A549 (cell line): ENCODE measurements at regions not wholly inside any gene's neighbourhood (a gene's known extent, or its start where the extent isn't known, plus 50 kb on each side); places are given as distances from the start of the nearest gene placed in this dataset.

ENCODE experiments used
- ATAC-seq, 2 experiments: fragments of 200-7000 bp in 1 of 2; fragments of >200 bp in 1 of 2; cut with Nextera tagmentation in 1 of 2; cut with Tn5 transposase in 1 of 2; 3 replicates each; pipeline versions ENCODE4 v1.8.0 to v1.9.1; 2018 to 2020; ENCODE audit warnings: mild to moderate bottlenecking in 1 of 2, moderate library complexity in 1 of 2
- CTCF ChIA-PET: fragments of 300-600 bp; sonication (Branson Sonifier 250); formaldehyde crosslinking; extraction: SDS; loops from one replicate; lab custom pipeline; 2021; ENCODE audit warnings: antibody characterized with exemption, inconsistent platforms; lab: Yijun Ruan, JAX
- POLR2A ChIA-PET: fragments of 350-600 bp; formaldehyde crosslinking; extraction: SDS; loops from one replicate; lab custom pipeline; 2021; ENCODE audit warnings: antibody characterized with exemption, inconsistent platforms; lab: Yijun Ruan, JAX
- DNase-seq, 2 experiments: peaks; one replicate each; pipeline versions ENCODE4 v3.0.0 to v3.0.0-alpha.2; 2011 to 2016; ENCODE audit warnings: low read depth in 1 of 2, low spot score in 1 of 2
- FAIRE-seq: peaks from 2 replicates; lab custom pipeline; 2011; peaks lifted over from hg19 to GRCh38; lab: Jason Lieb, UNC
- H3K27ac ChIP-seq, 2 experiments: fragments of >200 bp; sonication (Bioruptor Twin); formaldehyde crosslinking; 3 replicates each; pipeline ENCODE4 v1.5.1; 2016 to 2017
- H3K4me1 ChIP-seq: fragments of >200 bp; sonication (Bioruptor Twin); formaldehyde crosslinking; 3 replicates; pipeline ENCODE4 v1.6.1; 2016
- H3K4me2 ChIP-seq: fragments of >200 bp; sonication (Bioruptor Twin); formaldehyde crosslinking; 3 replicates; pipeline ENCODE4 v1.6.1; 2016
- H3K4me3 ChIP-seq: fragments of >200 bp; sonication (Bioruptor Twin); formaldehyde crosslinking; 3 replicates; pipeline ENCODE4 v1.5.1; 2016
- H3K9me3 ChIP-seq: fragments of >200 bp; sonication (Bioruptor Twin); formaldehyde crosslinking; 3 replicates; pipeline ENCODE4 v1.6.1; 2016
- BHLHE40 ChIP-seq: IDR thresholded peaks from 2 replicates; pipeline ENCODE4 v1.6.1; 2012; ENCODE audit warnings: low read depth, low read length, inconsistent platforms
- CBX2 ChIP-seq: fragments of 200-600 bp; sonication (generic); IDR thresholded peaks from 2 replicates; pipeline ENCODE4 v1.6.1; 2016; ENCODE audit warnings: low read depth, mild to moderate bottlenecking, borderline replicate concordance
- CEBPB ChIP-seq, 2 experiments: fragments of >200 bp in 1 of 2; sonication (Bioruptor Twin) in 1 of 2; formaldehyde crosslinking in 1 of 2; IDR thresholded peaks; 2 replicates each; pipeline ENCODE4 v1.6.1; 2012 to 2016
- CHD2 ChIP-seq: fragments of 150-350 bp; IDR thresholded peaks from 2 replicates; pipeline ENCODE4 v1.6.1; 2014; ENCODE audit warnings: low read length; ENCODE audit not compliant: partially characterized antibody
- CHD4 ChIP-seq: fragments of 200-600 bp; sonication (generic); IDR thresholded peaks from 2 replicates; pipeline ENCODE4 v1.6.1; 2016; ENCODE audit warnings: antibody characterized with exemption, mild to moderate bottlenecking, borderline replicate concordance
- EHF ChIP-seq: fragments of 250-450 bp; sonication (Bioruptor Pico); IDR thresholded peaks from 2 replicates; pipeline ENCODE4 v1.5.0; 2020; ENCODE audit warnings: mild to moderate bottlenecking
- EP300 ChIP-seq, 2 experiments: fragments of >200 bp; sonication (Bioruptor Twin); formaldehyde crosslinking; IDR thresholded peaks; 2 replicates in 1 of 2; 3 replicates in 1 of 2; pipeline ENCODE4 v1.6.1; 2016 to 2017
- ESRRA ChIP-seq: fragments of 150-350 bp; IDR thresholded peaks from 2 replicates; pipeline ENCODE4 v1.6.1; 2014; ENCODE audit warnings: mild to moderate bottlenecking, low read length, borderline replicate concordance
- FOSB ChIP-seq: fragments of 250-450 bp; sonication (Bioruptor Pico); IDR thresholded peaks from 2 replicates; pipeline ENCODE4 v1.5.0; 2020; ENCODE audit warnings: mild to moderate bottlenecking, moderate library complexity
- FOSL2 ChIP-seq, 2 experiments: fragments of 450-650 bp in 1 of 2; fragments of >200 bp in 1 of 2; sonication (Bioruptor Twin) in 1 of 2; formaldehyde crosslinking; IDR thresholded peaks; 2 replicates each; pipeline versions ENCODE4 v1.5.0 to v1.6.1; 2016 to 2020; ENCODE audit warnings: mild to moderate bottlenecking in 1 of 2, moderate library complexity in 1 of 2
- FOXS1 ChIP-seq: fragments of 250-450 bp; sonication (Bioruptor Pico); IDR thresholded peaks from 2 replicates; pipeline ENCODE4 v1.5.0; 2020; ENCODE audit warnings: mild to moderate bottlenecking, moderate library complexity
- GATA3 ChIP-seq: IDR thresholded peaks from 2 replicates; pipeline ENCODE4 v1.6.1; 2012; ENCODE audit warnings: borderline replicate concordance
- HDAC2 ChIP-seq: fragments of 200-600 bp; sonication (generic); IDR thresholded peaks from 2 replicates; pipeline ENCODE4 v1.6.1; 2016
- HEYL ChIP-seq: fragments of 250-450 bp; sonication (Bioruptor Pico); IDR thresholded peaks from 2 replicates; pipeline ENCODE4 v1.8.0; 2021; ENCODE audit warnings: mild to moderate bottlenecking, moderate library complexity
- HOXA7 ChIP-seq: fragments of 250-450 bp; sonication (Bioruptor Pico); IDR thresholded peaks from 2 replicates; pipeline ENCODE4 v1.5.0; 2020; ENCODE audit warnings: mild to moderate bottlenecking, moderate library complexity
- JUN ChIP-seq, 2 experiments: fragments of >200 bp; sonication (Bioruptor Twin); formaldehyde crosslinking; IDR thresholded peaks; 2 replicates in 1 of 2; 3 replicates in 1 of 2; pipeline ENCODE4 v1.6.1; 2016 to 2017
- KDM1A ChIP-seq: fragments of 200-600 bp; sonication (generic); IDR thresholded peaks from 2 replicates; pipeline ENCODE4 v1.6.1; 2016; ENCODE audit warnings: low read depth, mild to moderate bottlenecking
- KDM5A ChIP-seq: fragments of 200-600 bp; sonication (generic); IDR thresholded peaks from 2 replicates; pipeline ENCODE4 v1.6.1; 2016; ENCODE audit warnings: antibody characterized with exemption, mild to moderate bottlenecking
- MAFK ChIP-seq: fragments of 450-650 bp; IDR thresholded peaks from 2 replicates; pipeline ENCODE4 v1.6.1; 2014; ENCODE audit not compliant: partially characterized antibody
- NFE2L2 ChIP-seq: fragments of 150-350 bp; conservative IDR thresholded peaks from 2 replicates; pipeline ENCODE4 v1.6.1; 2014; ENCODE audit warnings: low read length
- NPAS2 ChIP-seq: fragments of 250-450 bp; sonication (Bioruptor Pico); IDR thresholded peaks from 2 replicates; pipeline ENCODE4 v1.8.0; 2022; ENCODE audit warnings: mild to moderate bottlenecking, moderate library complexity, borderline replicate concordance
- NR3C1 ChIP-seq: fragments of >200 bp; sonication (Bioruptor Twin); formaldehyde crosslinking; IDR thresholded peaks from 3 replicates; pipeline ENCODE4 v1.6.1; 2017
- PHF8 ChIP-seq: fragments of 200-600 bp; sonication (generic); IDR thresholded peaks from 2 replicates; pipeline ENCODE4 v1.6.1; 2016; ENCODE audit warnings: low read depth, mild to moderate bottlenecking, antibody characterized with exemption, moderate library complexity, borderline replicate concordance
- POLR2AphosphoS2 ChIP-seq: conservative IDR thresholded peaks from 2 replicates; pipeline ENCODE4 v1.6.1; 2012; ENCODE audit warnings: low read length, improper control_type of control experiment, inconsistent platforms
- RAD21 ChIP-seq, 2 experiments: fragments of >200 bp in 1 of 2; sonication (Bioruptor Twin) in 1 of 2; formaldehyde crosslinking in 1 of 2; IDR thresholded peaks in 1 of 2; conservative IDR thresholded peaks in 1 of 2; 2 replicates in 1 of 2; 3 replicates in 1 of 2; pipeline ENCODE4 v1.6.1; 2012 to 2018; ENCODE audit warnings: inconsistent platforms in 1 of 2
- RARB ChIP-seq: fragments of 250-450 bp; sonication (Bioruptor Pico); IDR thresholded peaks from 2 replicates; pipeline ENCODE4 v1.8.0; 2021; ENCODE audit warnings: mild to moderate bottlenecking, moderate library complexity
- RCOR1 ChIP-seq: fragments of 150-350 bp; IDR thresholded peaks from 2 replicates; pipeline ENCODE4 v1.6.1; 2014; ENCODE audit warnings: antibody characterized with exemption, low read length, low read depth
- RNF2 ChIP-seq: fragments of 200-600 bp; sonication (generic); IDR thresholded peaks from 2 replicates; pipeline ENCODE4 v1.6.1; 2016; ENCODE audit warnings: low read depth, mild to moderate bottlenecking, antibody characterized with exemption, moderate library complexity, borderline replicate concordance
- SMC3 ChIP-seq: fragments of >200 bp; sonication (Bioruptor Twin); formaldehyde crosslinking; IDR thresholded peaks from 3 replicates; pipeline ENCODE4 v1.6.1; 2018; ENCODE audit warnings: inconsistent platforms
- TFCP2L1 ChIP-seq: fragments of 250-450 bp; sonication (Bioruptor Pico); IDR thresholded peaks from 2 replicates; pipeline ENCODE4 v1.5.0; 2021; ENCODE audit warnings: mild to moderate bottlenecking
- TP53 ChIP-seq: fragments of 250-450 bp; sonication (Bioruptor Pico); IDR thresholded peaks from 2 replicates; pipeline ENCODE4 v1.5.0; 2021; ENCODE audit warnings: mild to moderate bottlenecking, moderate library complexity
- USF2 ChIP-seq: fragments of 450-650 bp; IDR thresholded peaks from 2 replicates; pipeline ENCODE4 v1.6.1; 2014; ENCODE audit warnings: antibody characterized with exemption
- ZC3H11A ChIP-seq: fragments of 450-650 bp; IDR thresholded peaks from 2 replicates; pipeline ENCODE4 v1.6.1; 2014; ENCODE audit warnings: antibody characterized with exemption, mild to moderate bottlenecking
- ZFP36 ChIP-seq: fragments of 450-650 bp; IDR thresholded peaks from 2 replicates; pipeline ENCODE4 v1.6.1; 2014; ENCODE audit warnings: borderline replicate concordance; ENCODE audit not compliant: partially characterized antibody
- ZNF302 ChIP-seq: fragments of 250-450 bp; sonication (Bioruptor Pico); IDR thresholded peaks from 2 replicates; pipeline ENCODE4 v1.9.0; 2021; ENCODE audit warnings: inconsistent platforms, mild to moderate bottlenecking, moderate library complexity
- ZSCAN20 ChIP-seq: fragments of 250-450 bp; sonication (Bioruptor Pico); IDR thresholded peaks from 2 replicates; pipeline ENCODE4 v1.8.0; 2022; ENCODE audit warnings: mild to moderate bottlenecking, moderate library complexity
- WGBS: methylation state at CpG from one replicate; pipeline ENCODE4 v1.1.6; 2017; ENCODE audit errors: missing lambda C conversion rate; 5-methylcytosine and 5-hydroxymethylcytosine counted together

DNA sequence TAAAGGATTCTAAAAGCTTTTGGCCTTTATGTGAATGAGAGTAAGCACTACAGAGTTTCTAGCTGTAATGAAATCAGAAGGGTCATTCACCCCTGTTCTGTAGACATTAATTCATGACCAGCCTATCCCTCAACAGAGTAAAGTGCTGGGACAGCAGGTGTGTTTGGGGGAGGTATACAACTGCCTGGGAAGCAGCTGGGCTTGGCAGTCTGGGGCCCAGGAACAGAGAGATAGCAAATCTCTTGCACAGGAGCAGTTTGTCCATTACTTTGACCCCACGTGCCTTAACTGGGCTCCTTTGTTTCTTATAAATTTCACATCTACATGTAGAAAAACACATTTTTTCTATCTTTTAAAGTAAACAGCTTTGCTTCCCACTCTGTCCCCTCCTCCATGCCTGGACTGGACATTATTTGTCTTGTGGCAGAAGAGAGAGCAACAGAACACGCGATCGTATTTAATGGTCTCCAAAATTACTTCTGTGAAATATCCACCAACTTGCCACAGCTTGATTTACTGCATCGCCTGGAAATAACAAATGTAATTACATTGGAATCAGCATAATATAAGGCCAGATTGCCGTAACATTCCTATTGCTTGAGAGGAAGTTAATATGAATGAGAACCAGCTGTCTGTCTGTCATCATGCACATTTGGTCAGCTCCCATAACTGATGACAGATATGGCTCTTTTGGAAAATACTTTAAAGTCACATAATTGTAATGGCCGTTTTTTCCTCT, 263.8 kb downstream of the RBM43 start:
- no peak for TF ChIP-seq ZNF302 (CRISPR knock-in tag)
- no peak for TF ChIP-seq TFCP2L1
- TF ChIP-seq TP53 (CRISPR knock-in tag): no peak
- no peak for TF ChIP-seq NPAS2 (CRISPR knock-in tag)
- no peak for TF ChIP-seq SMC3
- no peak for TF ChIP-seq USF2
- no peak for TF ChIP-seq ESRRA
- no peak for TF ChIP-seq ZC3H11A
- TF ChIP-seq PHF8: no peak
- TF ChIP-seq POLR2AphosphoS2: no peak
- TF ChIP-seq NFE2L2: no peak
- no peak for TF ChIP-seq FOSL2 (IDR thresholded peaks at IDR 0.05)
- no peak for TF ChIP-seq FOSL2 (CRISPR knock-in tag; IDR thresholded peaks at IDR 0.05)
- TF ChIP-seq BHLHE40: no peak
- TF ChIP-seq RARB (CRISPR knock-in tag): no peak
- no peak for TF ChIP-seq CEBPB (IDR thresholded peaks at IDR 0.05)
- no peak for TF ChIP-seq HEYL
- no peak for TF ChIP-seq EP300 (IDR thresholded peaks at IDR 0.05)
- no peak for TF ChIP-seq KDM5A
- no peak for TF ChIP-seq CBX2
- no peak for TF ChIP-seq FOXS1
- POLR2A ChIA-PET: no interaction called here
- Histone ChIP-seq H3K27ac (no peak overlapping the region), H3K4me2 (no peak overlapping the region), H3K9me3 (no peaks in the 10 kb centered on the region), H3K4me3 (no peak overlapping the region), H3K4me1 (no peaks in the 10 kb centered on the region)
- no peak for FAIRE-seq
- ATAC-seq: no peak
- DNase-seq: no peak
- WGBS: 60% methylated on average over 7 of the region's 7 CpGs
- CTCF ChIA-PET: interaction anchor here (1.5 kb wide), 1 partner anchor 14 kb away, joined by 3 read pairs; no protein-coding TSS in a partner anchor

- ATAC-seq: no peak
- Histone ChIP-seq H3K27ac (no peak overlapping the region), H3K4me2 (no peak overlapping the region)
- TF ChIP-seq ZFP36 (no peak), RNF2 (no peak), FOSB (CRISPR knock-in tag) (no peak), JUN (IDR thresholded peaks at IDR 0.05) (no peak), GATA3 (no peak), CEBPB (IDR thresholded peaks at IDR 0.05) (no peak), EP300 (IDR thresholded peaks at IDR 0.05) (no peak)
- TF ChIP-seq, all 56 proteins: peak for 0
- ChIA-PET POLR2A (no interaction called here), CTCF (interaction anchor here (0.6 kb wide), 2 partner anchors 14 to 336 kb away, joined by 3 to 4 read pairs; no protein-coding TSS in a partner anchor)
- Histone ChIP-seq H3K4me1 (no peaks in the 10 kb centered on the region), H3K9me3 (no peaks in the 10 kb centered on the region), H3K4me3 (no peak overlapping the region)
- no peak for FAIRE-seq
- DNase-seq: no peak
- whole genome bisulfite sequencing: 77% methylated on average over 4 of the region's 4 CpGs
Observed at GRCh38 chr2:150997066-150997465, 264.6 kb downstream of the RBM43 start.

GRCh38 chr2:150994076-150994475, 267.6 kb downstream of the RBM43 start:
- POLR2A ChIA-PET: no interaction called here
- Histone ChIP-seq H3K27ac (no peak overlapping the region), H3K9me3 (peaks cover 4% of the 10 kb centered on the region; the same call in 1 of the 3 replicates), H3K4me2 (no peak overlapping the region), H3K4me3 (no peak overlapping the region), H3K4me1 (no peaks in the 10 kb centered on the region)
- DNase-seq (no peak), FAIRE-seq (no peak), ATAC-seq (no peak)
- CTCF ChIA-PET: no interaction called here
- no peak for TF ChIP-seq CBX2
- TF ChIP-seq RCOR1: no peak
- TF ChIP-seq NPAS2 (CRISPR knock-in tag): no peak
- TF ChIP-seq FOXS1: no peak
- no peak for TF ChIP-seq RAD21 (conservative IDR thresholded peaks at IDR 0.05 in 1 of 2, IDR thresholded peaks at IDR 0.05 in 1 of 2)
- no peak for TF ChIP-seq ZSCAN20
- TF ChIP-seq NR3C1: no peak
- TF ChIP-seq RARB (CRISPR knock-in tag): no peak
- TF ChIP-seq HDAC2: no peak
- no peak for TF ChIP-seq POLR2AphosphoS2
- TF ChIP-seq CHD2: no peak
- TF ChIP-seq EHF (CRISPR knock-in tag): no peak
- no peak for TF ChIP-seq HOXA7 (CRISPR knock-in tag)
- no peak for TF ChIP-seq KDM1A
- no peak for TF ChIP-seq CHD4
- no peak for TF ChIP-seq JUN (IDR thresholded peaks at IDR 0.05)
- no peak for TF ChIP-seq MAFK
- 13% methylated on average over 2 of the region's 2 CpGs for WGBS
